ENCODE measurements at regions not wholly inside any gene's neighbourhood (a gene's known extent, or its start where the extent isn't known, plus 50 kb on each side); places are given as distances from the start of the nearest gene placed in this dataset.

DNA sequence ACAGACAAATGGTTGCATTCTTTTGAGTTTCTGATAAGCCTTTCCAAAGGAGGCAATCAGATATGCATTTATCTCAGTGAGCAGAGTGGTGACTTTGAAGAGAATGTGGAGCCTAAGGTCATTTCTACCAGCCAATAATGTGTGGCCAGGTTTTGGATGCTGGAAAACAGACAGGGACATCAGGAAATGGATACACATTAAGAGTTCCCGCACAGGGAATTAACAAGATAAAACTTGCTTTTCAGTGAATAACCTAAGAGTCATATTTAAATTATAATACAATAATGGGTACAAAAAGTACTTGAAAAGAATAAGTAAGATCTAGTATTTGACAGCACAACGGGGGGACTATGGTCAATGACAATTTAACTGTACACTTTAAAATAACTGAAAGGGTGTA is 492.3 kb upstream of the FAM241A start:
- no peak for DNase-seq (ENCODE audit: low read depth)
- TF ChIP-seq, protein P1, sequence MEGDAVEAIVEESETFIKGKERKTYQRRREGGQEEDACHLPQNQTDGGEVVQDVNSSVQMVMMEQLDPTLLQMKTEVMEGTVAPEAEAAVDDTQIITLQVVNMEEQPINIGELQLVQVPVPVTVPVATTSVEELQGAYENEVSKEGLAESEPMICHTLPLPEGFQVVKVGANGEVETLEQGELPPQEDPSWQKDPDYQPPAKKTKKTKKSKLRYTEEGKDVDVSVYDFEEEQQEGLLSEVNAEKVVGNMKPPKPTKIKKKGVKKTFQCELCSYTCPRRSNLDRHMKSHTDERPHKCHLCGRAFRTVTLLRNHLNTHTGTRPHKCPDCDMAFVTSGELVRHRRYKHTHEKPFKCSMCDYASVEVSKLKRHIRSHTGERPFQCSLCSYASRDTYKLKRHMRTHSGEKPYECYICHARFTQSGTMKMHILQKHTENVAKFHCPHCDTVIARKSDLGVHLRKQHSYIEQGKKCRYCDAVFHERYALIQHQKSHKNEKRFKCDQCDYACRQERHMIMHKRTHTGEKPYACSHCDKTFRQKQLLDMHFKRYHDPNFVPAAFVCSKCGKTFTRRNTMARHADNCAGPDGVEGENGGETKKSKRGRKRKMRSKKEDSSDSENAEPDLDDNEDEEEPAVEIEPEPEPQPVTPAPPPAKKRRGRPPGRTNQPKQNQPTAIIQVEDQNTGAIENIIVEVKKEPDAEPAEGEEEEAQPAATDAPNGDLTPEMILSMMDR (IDR thresholded peaks at IDR 0.05; ENCODE audit: control insufficient read depth, extremely low read depth, insufficient read depth) = no peak
- no peak overlapping the region for H3K4me3 ChIP-seq (ENCODE audit: low read depth, low read length)

DNA sequence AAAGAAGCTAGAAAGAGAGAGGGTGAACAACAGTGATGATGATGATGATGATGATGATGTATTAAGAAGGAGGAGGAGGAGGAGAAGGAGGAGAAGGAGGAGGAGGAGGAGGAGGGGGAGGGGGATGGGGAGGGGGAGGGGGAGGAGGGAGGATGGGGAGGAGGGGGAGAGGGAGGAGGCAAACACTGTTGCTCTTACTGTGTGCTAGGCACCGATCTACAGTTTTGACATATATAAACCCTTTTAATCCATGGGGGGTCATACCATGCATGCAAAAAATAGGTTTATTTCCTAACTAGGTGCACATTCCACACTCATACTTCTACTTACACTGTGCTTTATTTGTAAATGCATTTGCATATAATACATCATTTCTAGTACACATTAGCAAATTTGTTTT is 482.8 kb upstream of the FAM241A start:
- no peak overlapping the region for H3K4me3 ChIP-seq (ENCODE audit: low read depth, low read length)
- TF ChIP-seq, protein P1 (IDR thresholded peaks at IDR 0.05; ENCODE audit: control insufficient read depth, extremely low read depth, insufficient read depth) = no peak
- no peak for DNase-seq (ENCODE audit: low read depth)

DNA sequence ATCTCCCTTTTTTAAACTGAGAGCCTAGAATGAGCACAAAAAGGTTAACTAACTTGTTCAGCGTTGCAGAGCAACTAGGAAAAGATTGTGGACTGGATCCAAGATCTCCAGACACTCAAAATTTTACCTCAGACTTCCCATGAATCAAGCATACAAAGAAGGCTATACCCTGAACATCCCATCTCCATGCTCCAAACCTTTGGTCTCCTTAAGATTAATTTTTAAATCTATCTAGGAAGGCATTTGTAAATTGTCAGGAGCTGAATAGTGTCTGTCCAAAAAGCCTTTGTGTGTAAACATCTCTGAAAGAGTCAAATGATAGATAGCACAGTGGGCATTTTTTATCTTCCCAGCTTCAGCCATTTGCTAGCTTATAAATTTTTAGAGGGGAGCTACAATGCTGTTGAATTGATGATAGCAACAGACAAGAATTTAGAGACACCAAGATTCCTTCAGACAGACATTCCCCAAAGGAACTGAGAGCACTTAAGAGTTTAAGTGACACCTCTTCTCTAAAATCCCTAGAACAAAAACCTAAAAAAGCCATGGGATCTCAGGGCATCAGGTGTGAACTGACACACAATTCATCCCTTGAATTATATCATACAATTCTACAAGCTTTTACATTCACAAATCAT is 480.8 kb upstream of the FAM241A start:
- H3K4me3 ChIP-seq (ENCODE audit: low read depth, low read length) = no peak overlapping the region
- TF ChIP-seq, protein P1 (IDR thresholded peaks at IDR 0.05; ENCODE audit: control insufficient read depth, extremely low read depth, insufficient read depth) = no peak
- no peak for DNase-seq (ENCODE audit: low read depth)

DNA sequence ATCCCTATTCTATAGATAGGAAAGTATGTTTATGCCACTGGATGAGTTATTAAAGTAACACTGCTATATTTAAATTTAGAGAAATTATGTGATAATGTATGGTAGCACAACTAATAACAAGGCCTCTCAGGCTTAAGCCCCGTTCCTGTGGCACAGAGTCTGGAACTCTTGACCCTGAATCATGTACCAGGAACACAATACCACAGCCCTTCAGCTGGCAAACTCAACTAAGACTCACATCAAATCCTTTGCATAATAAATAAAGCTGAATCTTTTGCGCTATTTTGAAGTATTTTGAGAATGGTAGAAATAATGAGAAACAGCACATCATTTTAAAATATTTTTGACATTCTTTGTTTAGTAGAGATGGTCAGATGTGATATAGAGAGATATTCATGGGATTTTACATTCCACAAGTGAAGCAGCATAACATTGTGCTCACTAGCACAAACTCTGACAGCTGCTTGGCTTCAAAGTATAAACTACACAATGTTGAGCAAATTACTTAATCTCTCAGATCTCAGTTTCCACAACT is 478.4 kb upstream of the FAM241A start:
- H3K4me3 ChIP-seq (ENCODE audit: low read depth, low read length) = no peak overlapping the region
- TF ChIP-seq, protein P1 (IDR thresholded peaks at IDR 0.05; ENCODE audit: control insufficient read depth, extremely low read depth, insufficient read depth) = no peak
- no peak for DNase-seq (ENCODE audit: low read depth)

DNA sequence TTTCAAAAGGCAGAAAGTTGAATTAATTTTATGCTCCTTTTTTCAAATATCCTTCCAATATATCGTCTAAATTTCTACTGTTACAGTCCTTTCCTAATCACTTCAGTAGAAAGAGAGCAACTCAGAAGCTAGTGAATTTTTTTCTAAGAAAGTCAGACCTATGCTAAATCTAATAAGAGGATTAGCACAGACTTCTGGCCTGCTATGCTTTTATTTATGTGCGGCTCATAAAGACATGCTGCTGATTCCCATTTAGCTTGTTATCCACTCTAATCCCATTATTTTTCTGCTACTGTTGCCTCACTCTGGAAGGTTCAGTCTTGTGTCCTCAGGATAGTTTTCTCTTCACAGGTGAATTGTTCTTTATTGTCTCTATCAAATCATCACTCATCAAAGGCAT is 473.5 kb upstream of the FAM241A start:
- TF ChIP-seq, protein P1 (IDR thresholded peaks at IDR 0.05; ENCODE audit: control insufficient read depth, extremely low read depth, insufficient read depth) = no peak
- no peak overlapping the region for H3K4me3 ChIP-seq (ENCODE audit: low read depth, low read length)
- DNase-seq (ENCODE audit: low read depth) = no peak

DNA sequence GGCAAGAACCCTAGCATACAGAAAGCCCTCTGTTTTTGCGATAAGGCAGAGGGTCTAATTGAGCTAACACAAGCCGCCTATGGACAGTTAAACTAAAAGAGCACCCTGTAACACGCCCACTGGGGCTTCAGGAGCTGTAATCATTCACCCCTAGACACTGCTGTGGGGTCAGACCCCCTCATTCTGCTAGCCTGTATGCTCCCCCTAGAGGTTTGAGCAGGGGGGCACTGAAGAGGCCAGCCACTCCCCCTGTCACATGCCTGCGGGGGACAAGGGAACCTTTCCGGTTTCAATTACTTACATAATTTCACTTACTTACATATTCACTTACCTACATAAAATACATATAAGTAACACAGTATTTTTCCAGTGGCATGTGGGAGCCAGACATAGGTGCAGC is 469.5 kb upstream of the FAM241A start:
- H3K4me3 ChIP-seq (ENCODE audit: low read depth, low read length) = no peak overlapping the region
- TF ChIP-seq, protein P1 (IDR thresholded peaks at IDR 0.05; ENCODE audit: control insufficient read depth, extremely low read depth, insufficient read depth) = no peak
- DNase-seq (ENCODE audit: low read depth) = no peak

DNA sequence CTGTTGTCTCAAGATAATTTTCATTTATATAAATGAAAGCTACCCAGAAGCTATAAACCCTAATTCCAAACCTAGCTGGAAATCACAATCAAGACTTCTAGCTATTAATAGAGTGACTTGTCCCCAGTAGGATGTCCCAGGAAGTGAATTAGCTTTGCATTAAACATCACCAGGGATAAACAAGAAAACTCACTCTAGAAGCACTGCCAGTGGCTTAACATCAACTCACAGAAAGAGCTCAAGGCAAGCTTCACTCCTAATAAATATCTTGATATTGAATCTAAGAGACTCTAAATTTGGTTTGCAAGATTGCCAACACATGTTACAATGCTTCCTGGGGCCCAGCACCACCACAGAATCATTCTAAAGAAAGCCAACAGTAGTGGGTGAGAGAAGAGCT is 468.7 kb upstream of the FAM241A start:
- no peak overlapping the region for H3K4me3 ChIP-seq (ENCODE audit: low read depth, low read length)
- TF ChIP-seq, protein P1 (IDR thresholded peaks at IDR 0.05; ENCODE audit: control insufficient read depth, extremely low read depth, insufficient read depth) = no peak
- DNase-seq (ENCODE audit: low read depth) = no peak
